Sigmoid colon (tissue), 4 donors: ENCODE measurements at regions not wholly inside any gene's neighbourhood (a gene's known extent, or its start where the extent isn't known, plus 50 kb on each side); places are given as distances from the start of the nearest gene placed in this dataset.

Experiments
- CTCF ChIP-seq, 4 experiments: fragments of 450-650 bp in 3 of 4; fragments of 200-600 bp in 1 of 4; IDR thresholded peaks; one replicate each; pipeline ENCODE4 v1.5.1; 2016 to 2019; ENCODE audit warnings: antibody characterized with exemption in 4 of 4, mild to moderate bottlenecking in 3 of 4, moderate library complexity in 2 of 4
- EP300 ChIP-seq, 4 donors: sonication (generic); formaldehyde crosslinking; IDR thresholded peaks; one replicate each; pipeline ENCODE4 v1.6.1; 2017; ENCODE audit warnings: antibody characterized with exemption in 4 of 4
- POLR2A ChIP-seq, 2 donors: fragments of 450-650 bp; IDR thresholded peaks; one replicate each; pipeline ENCODE4 v1.6.1; 2016; ENCODE audit warnings: antibody characterized with exemption in 2 of 2, mild to moderate bottlenecking in 2 of 2, moderate library complexity in 2 of 2
- POLR2AphosphoS5 ChIP-seq, 4 donors: sonication (generic); formaldehyde crosslinking; IDR thresholded peaks; one replicate each; pipeline ENCODE4 v1.6.1; 2017; ENCODE audit warnings: antibody characterized with exemption in 4 of 4

- TF ChIP-seq CTCF (IDR thresholded peaks at IDR 0.05) (no peak), POLR2A (IDR thresholded peaks at IDR 0.05) (no peak), POLR2AphosphoS5 (IDR thresholded peaks at IDR 0.05) (no peak), EP300 (IDR thresholded peaks at IDR 0.05) (no peak)
Measured at GRCh38 chr21:27803571-27803970, 836.7 kb upstream of the ADAMTS5 start.
